Neuronal stem cell (in vitro differentiated cells): ENCODE measurements at regions not wholly inside any gene's neighbourhood (a gene's known extent, or its start where the extent isn't known, plus 50 kb on each side); places are given as distances from the start of the nearest gene placed in this dataset.
"Not testable (repeated sequence)": the region's sequence is repeated elsewhere in the genome, so short reads cannot be mapped to it uniquely, and the experiment has no call there.

Experiments used
- DNase-seq: peaks from one replicate; pipeline ENCODE4 v3.0.0-alpha.2; 2013; ENCODE audit warnings: low spot score
- H2AFZ ChIP-seq: one replicate; pipeline ENCODE4 v1.6.1; 2013; ENCODE audit warnings: mild to moderate bottlenecking, low read length, inconsistent platforms
- H2AK5ac ChIP-seq: 2 replicates; pipeline ENCODE4 v1.6.1; 2013; ENCODE audit warnings: low read depth, mild to moderate bottlenecking, inconsistent platforms, low read length, moderate library complexity, mixed read lengths
- H2BK120ac ChIP-seq: 2 replicates; pipeline ENCODE4 v1.6.1; 2013; ENCODE audit warnings: low read depth, mild to moderate bottlenecking, inconsistent platforms, low read length, moderate library complexity, mixed read lengths
- H2BK12ac ChIP-seq: one replicate; pipeline ENCODE4 v1.6.1; 2013; ENCODE audit warnings: low read length, inconsistent platforms
- H2BK15ac ChIP-seq: 2 replicates; pipeline ENCODE4 v1.6.1; 2013; ENCODE audit warnings: mild to moderate bottlenecking, low read length, inconsistent platforms, mixed read lengths
- H2BK5ac ChIP-seq: one replicate; pipeline ENCODE4 v1.6.1; 2013; ENCODE audit warnings: inconsistent platforms, mild to moderate bottlenecking, low read length, moderate library complexity
- H3K14ac ChIP-seq: one replicate; pipeline ENCODE4 v1.6.1; 2013; ENCODE audit warnings: low read length, inconsistent platforms
- H3K18ac ChIP-seq: 2 replicates; pipeline ENCODE4 v1.6.1; 2013; ENCODE audit warnings: low read length, inconsistent platforms
- H3K23ac ChIP-seq: 2 replicates; pipeline ENCODE4 v1.6.1; 2013; ENCODE audit warnings: low read depth, mild to moderate bottlenecking, mixed read lengths, low read length, inconsistent platforms; ENCODE audit not compliant: poor library complexity
- H3K27ac ChIP-seq: replicated peaks from 3 replicates; pipeline ENCODE4 v1.5.1; 2013; ENCODE audit warnings: low read length, inconsistent platforms
- H3K27me3 ChIP-seq, 3 experiments: 2 replicates each; pipeline ENCODE4 v1.6.1; 2013; ENCODE audit warnings: low read length in 3 of 3, mild to moderate bottlenecking in 2 of 3, inconsistent platforms in 1 of 3, low read depth in 1 of 3, mixed read lengths in 1 of 3, moderate library complexity in 1 of 3; ENCODE audit not compliant: control insufficient read depth in 3 of 3, insufficient read depth in 3 of 3
- H3K36me3 ChIP-seq, 2 donors: replicated peaks in 1 of 2; 2 replicates each; pipeline ENCODE4 v1.6.1; 2013; ENCODE audit warnings: low read length in 2 of 2; ENCODE audit not compliant: control insufficient read depth in 2 of 2, insufficient read depth in 2 of 2
- H3K4ac ChIP-seq: 2 replicates; pipeline ENCODE4 v1.6.1; 2013; ENCODE audit warnings: inconsistent platforms, mild to moderate bottlenecking, low read length, moderate library complexity
- H3K4me1 ChIP-seq, 2 donors: 1 replicate in 1 of 2; 2 replicates in 1 of 2; pipeline ENCODE4 v1.6.1; 2013; ENCODE audit warnings: low read length in 2 of 2, low read depth in 1 of 2; ENCODE audit not compliant: control insufficient read depth in 2 of 2, insufficient read depth in 1 of 2
- H3K4me2 ChIP-seq: one replicate; pipeline ENCODE4 v1.6.1; 2013; ENCODE audit warnings: mild to moderate bottlenecking, low read length, inconsistent platforms; ENCODE audit not compliant: insufficient read depth, poor library complexity, severe bottlenecking
- H3K4me3 ChIP-seq, 2 donors: 2 replicates each; pipeline ENCODE4 v1.5.1; 2013; ENCODE audit warnings: low read length in 2 of 2, mild to moderate bottlenecking in 2 of 2, inconsistent platforms in 1 of 2, moderate library complexity in 1 of 2
- H3K79me1 ChIP-seq: one replicate; pipeline ENCODE4 v1.6.1; 2013; ENCODE audit warnings: low read depth, mild to moderate bottlenecking, inconsistent platforms, low read length, moderate library complexity
- H3K9ac ChIP-seq: one replicate; pipeline ENCODE4 v1.6.1; 2013; ENCODE audit warnings: mild to moderate bottlenecking, low read depth, low read length, inconsistent platforms; ENCODE audit not compliant: poor library complexity
- H3K9me3 ChIP-seq, 2 donors: replicated peaks in 1 of 2; 2 replicates each; pipeline versions ENCODE3 to v1.6.1; 2013; ENCODE audit warnings: low read length in 2 of 2, mild to moderate bottlenecking in 2 of 2, inconsistent platforms in 1 of 2, low read depth in 1 of 2, mixed read lengths in 1 of 2, moderate library complexity in 1 of 2; ENCODE audit not compliant: control insufficient read depth in 2 of 2, insufficient read depth in 1 of 2
- H4K8ac ChIP-seq: one replicate; pipeline ENCODE4 v1.6.1; 2013; ENCODE audit warnings: low read depth, mild to moderate bottlenecking, inconsistent platforms, low read length, moderate library complexity
- H4K91ac ChIP-seq: one replicate; pipeline ENCODE4 v1.6.1; 2013; ENCODE audit warnings: low read length, low read depth, mild to moderate bottlenecking, inconsistent platforms; ENCODE audit not compliant: poor library complexity
- WGBS, 2 donors: extraction: QIAGEN DNeasy Blood & Tissue Kit; methylation state at CpG; one replicate each; pipeline ENCODE4 v1.1.7; 2013; ENCODE audit warnings: missing lambda C conversion rate in 2 of 2, mixed read lengths in 1 of 2; ENCODE audit not compliant: insufficient read length in 2 of 2, insufficient replicate concordance in 1 of 2; ENCODE audit errors: extremely low coverage in 2 of 2; 5-methylcytosine and 5-hydroxymethylcytosine counted together

- H4K91ac ChIP-seq = no peak overlapping the region
- no peak overlapping the region for H3K27ac ChIP-seq
- no peaks in the 10 kb centered on the region for H3K36me3 ChIP-seq
- no peak overlapping the region for H2BK5ac ChIP-seq
- H3K4me2 ChIP-seq = no peak overlapping the region
- H3K14ac ChIP-seq = no peak overlapping the region
- H4K8ac ChIP-seq = no peak overlapping the region
- DNase-seq = no peak
- no peak overlapping the region for H3K4me3 ChIP-seq
- no peaks in the 10 kb centered on the region for H3K27me3 ChIP-seq
- no peak overlapping the region for H3K18ac ChIP-seq
- no peak overlapping the region for H2BK12ac ChIP-seq
- no peak overlapping the region for H3K4ac ChIP-seq
- H2AK5ac ChIP-seq = no peak overlapping the region
- H2BK120ac ChIP-seq = no peak overlapping the region
- no peaks in the 10 kb centered on the region for H3K79me1 ChIP-seq
- no peak overlapping the region for H2BK15ac ChIP-seq
- H3K4me1 ChIP-seq = no peaks in the 10 kb centered on the region
- H3K9ac ChIP-seq = no peak overlapping the region
- H2AFZ ChIP-seq = no peak overlapping the region
- H3K23ac ChIP-seq = no peak overlapping the region
- H3K9me3 ChIP-seq = no peaks in the 10 kb centered on the region
- no CpG with 5 or more reads among the region's 4 CpGs for WGBS, 2 donors
These were observed 175.6 kb downstream of the TBX15 start for GRCh38 chr1:118812555-118812954.

DNA sequence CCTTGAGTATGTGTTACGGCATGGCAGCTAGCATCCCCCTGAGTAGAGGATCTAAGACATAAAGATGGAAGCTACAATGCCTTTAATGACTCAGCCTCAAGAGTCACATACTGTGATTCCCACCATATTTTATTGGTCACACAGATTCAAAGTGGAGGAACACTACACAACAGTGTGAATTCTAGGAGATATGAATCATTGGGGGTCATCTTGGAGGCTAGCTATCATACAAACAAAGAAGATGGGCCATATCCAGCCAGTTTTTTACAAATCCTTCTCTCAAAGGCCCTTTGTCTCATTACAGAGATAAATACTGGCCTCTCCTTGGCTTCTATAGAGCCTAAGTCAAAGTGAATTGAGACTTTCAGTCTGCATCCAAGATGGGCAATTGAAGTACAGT, 177.0 kb downstream of the TBX15 start:
- Histone ChIP-seq H2AFZ (no peak overlapping the region), H3K4me3 (no peak overlapping the region)

DNA sequence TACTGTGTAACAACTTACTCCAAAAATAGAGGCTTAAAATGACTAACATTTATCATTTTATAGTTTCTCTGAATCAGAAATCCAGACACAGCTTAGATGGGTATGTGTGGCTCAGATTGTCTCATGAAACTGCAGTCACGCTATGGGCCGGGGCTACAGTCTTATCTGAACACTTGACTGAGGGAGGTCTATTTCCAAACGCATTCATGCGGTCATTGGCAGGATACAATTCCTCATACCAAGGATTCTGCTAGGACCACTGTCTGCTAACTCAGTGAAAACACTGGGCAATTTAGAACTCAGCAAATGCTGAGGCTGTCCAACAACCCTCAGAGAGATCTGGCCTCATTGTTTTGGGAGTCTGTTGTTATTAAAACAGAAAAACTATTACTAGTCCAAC, 178.6 kb downstream of the TBX15 start:
- H4K91ac ChIP-seq = no peak overlapping the region
- no peak overlapping the region for H2BK15ac ChIP-seq
- no peak overlapping the region for H3K4me2 ChIP-seq
- H3K36me3 ChIP-seq = no peaks in the 10 kb centered on the region
- no peak overlapping the region for H2BK5ac ChIP-seq
- DNase-seq = no peak
- H3K18ac ChIP-seq = no peak overlapping the region
- H4K8ac ChIP-seq = no peak overlapping the region
- H3K23ac ChIP-seq = no peak overlapping the region
- H3K79me1 ChIP-seq = no peaks in the 10 kb centered on the region
- H2AK5ac ChIP-seq = no peak overlapping the region
- H3K14ac ChIP-seq = no peak overlapping the region
- H3K9me3 ChIP-seq = no peaks in the 10 kb centered on the region
- H3K9ac ChIP-seq = no peak overlapping the region
- H2BK120ac ChIP-seq = no peak overlapping the region
- no peaks in the 10 kb centered on the region for H3K27me3 ChIP-seq
- H3K27ac ChIP-seq = no peak overlapping the region
- H3K4ac ChIP-seq = no peak overlapping the region
- no peaks in the 10 kb centered on the region for H3K4me1 ChIP-seq
- H2BK12ac ChIP-seq = no peak overlapping the region
- H2AFZ ChIP-seq = no peak overlapping the region
- WGBS, 2 donors = no CpG with 5 or more reads among the region's 4 CpGs
- no peak overlapping the region for H3K4me3 ChIP-seq

More for the DNA sequence above, 177.0 kb downstream of the TBX15 start:
- Histone ChIP-seq H3K4me1 (no peaks in the 10 kb centered on the region), H3K4ac (no peak overlapping the region), H2BK120ac (no peak overlapping the region), H2BK12ac (no peak overlapping the region), H2BK5ac (no peak overlapping the region), H3K14ac (no peak overlapping the region), H4K8ac (no peak overlapping the region), H3K23ac (no peak overlapping the region), H2AK5ac (no peak overlapping the region), H3K9me3 (no peaks in the 10 kb centered on the region), H3K79me1 (no peaks in the 10 kb centered on the region), H4K91ac (no peak overlapping the region), H3K18ac (no peak overlapping the region), H3K9ac (no peak overlapping the region), H3K27me3 (no peaks in the 10 kb centered on the region), H3K36me3 (no peaks in the 10 kb centered on the region), H2BK15ac (no peak overlapping the region), H3K27ac (no peak overlapping the region), H3K4me2 (no peak overlapping the region)
- no peak for DNase-seq
- no CpG with 5 or more reads among the region's 1 CpG for WGBS, 2 donors

DNA sequence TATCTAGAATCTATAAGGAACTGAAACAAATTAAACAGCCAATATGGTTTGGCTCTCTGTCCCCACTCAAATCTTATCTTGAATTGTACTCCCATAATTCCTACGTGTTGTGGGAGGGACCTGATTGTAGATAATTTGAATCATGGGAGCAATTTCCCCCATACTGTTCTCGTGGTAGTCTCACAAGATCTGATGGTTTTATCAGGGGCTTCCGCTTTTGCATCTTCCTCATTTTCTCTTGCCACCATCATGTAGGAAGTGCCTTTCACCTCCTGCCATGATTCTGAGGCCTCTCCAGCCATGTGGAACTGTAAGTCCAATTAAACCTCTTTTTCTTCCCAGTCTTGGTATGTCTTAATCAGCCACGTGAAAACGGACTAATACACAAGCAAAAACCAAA, 185.0 kb downstream of the TBX15 start:
- not testable (repeated sequence) for H3K9me3 ChIP-seq, H3K27me3 ChIP-seq, H3K23ac ChIP-seq, H2BK5ac ChIP-seq, H3K9ac ChIP-seq, H3K4me2 ChIP-seq, H3K79me1 ChIP-seq, H3K4me1 ChIP-seq, H3K18ac ChIP-seq, H2BK120ac ChIP-seq, H3K4me3 ChIP-seq, H3K36me3 ChIP-seq, H2BK15ac ChIP-seq, H3K14ac ChIP-seq, H2AK5ac ChIP-seq, H4K91ac ChIP-seq, DNase-seq, H3K4ac ChIP-seq, H4K8ac ChIP-seq, H3K27ac ChIP-seq, H2AFZ ChIP-seq, H2BK12ac ChIP-seq
- no CpG with 5 or more reads among the region's 5 CpGs for WGBS, 2 donors
